Right hindlimb (tissue), 1 donor: ENCODE measurements at regions not wholly inside any gene's neighbourhood (a gene's known extent, or its start where the extent isn't known, plus 50 kb on each side); places are given as distances from the start of the nearest gene placed in this dataset.
A peak's percentile ranks its signal among the peaks of the same experiment; 100 is the strongest.
"Not testable (repeated sequence)": the region's sequence is repeated elsewhere in the genome, so short reads cannot be mapped to it uniquely, and the experiment has no call there.

ENCODE experiments used
- DNase-seq: peaks from one replicate; pipeline ENCODE4 v3.0.0-alpha.2; 2018

GRCh38 chr7:124208173-124208572 lies 175.3 kb upstream of the TMEM229A start:
- DNase-seq: no peak

- DNase-seq: no peak
Measured at GRCh38 chr7:124205526-124205925, 172.7 kb upstream of the TMEM229A start.

GRCh38 chr7:124202546-124202945 lies 169.7 kb upstream of the TMEM229A start:
- DNase-seq: no peak

- no peak for DNase-seq
Measured at GRCh38 chr7:124201768-124202349, 169.0 kb upstream of the TMEM229A start.

- no peak for DNase-seq
Measured at GRCh38 chr7:124196519-124196918, 163.7 kb upstream of the TMEM229A start.

- DNase-seq: no peak
Measured at GRCh38 chr7:124192885-124193284, 160.0 kb upstream of the TMEM229A start.

GRCh38 chr7:124191713-124192112 lies 158.8 kb upstream of the TMEM229A start:
- no peak for DNase-seq

- DNase-seq: no peak
Measured at GRCh38 chr7:124191030-124191429, 158.2 kb upstream of the TMEM229A start.

- no peak for DNase-seq
Measured at GRCh38 chr7:124188576-124188975, 155.7 kb upstream of the TMEM229A start.

- no peak for DNase-seq
Measured at GRCh38 chr7:124187962-124188361, 155.1 kb upstream of the TMEM229A start.

- DNase-seq: no peak
Measured at GRCh38 chr7:124183649-124184048, 150.8 kb upstream of the TMEM229A start.

GRCh38 chr7:124179641-124180040 lies 146.8 kb upstream of the TMEM229A start:
- no peak for DNase-seq

GRCh38 chr7:124177891-124178290 lies 145.0 kb upstream of the TMEM229A start:
- no peak for DNase-seq

- not testable (repeated sequence) for DNase-seq
Measured at GRCh38 chr7:124171812-124172211, 138.9 kb upstream of the TMEM229A start.

GRCh38 chr7:124171068-124171467 lies 138.2 kb upstream of the TMEM229A start:
- peak; percentile 35 for DNase-seq

GRCh38 chr7:124168616-124169015 lies 135.7 kb upstream of the TMEM229A start:
- DNase-seq: no peak

GRCh38 chr7:124162667-124163066 lies 129.8 kb upstream of the TMEM229A start:
- DNase-seq: no peak

- DNase-seq: no peak
Measured at GRCh38 chr7:124155432-124156022, 122.7 kb upstream of the TMEM229A start.

- no peak for DNase-seq
Measured at GRCh38 chr7:124152859-124153692, 120.2 kb upstream of the TMEM229A start.

GRCh38 chr7:124137664-124138063 lies 104.8 kb upstream of the TMEM229A start:
- DNase-seq: no peak

- DNase-seq: no peak
Measured at GRCh38 chr7:124124201-124124600, 91.3 kb upstream of the TMEM229A start.

- no peak for DNase-seq
Measured at GRCh38 chr7:124120911-124121310, 88.0 kb upstream of the TMEM229A start.

- no peak for DNase-seq
Measured at GRCh38 chr7:124113045-124113444, 80.2 kb upstream of the TMEM229A start.

GRCh38 chr7:124106575-124106974 lies 73.7 kb upstream of the TMEM229A start:
- no peak for DNase-seq
